ENCODE measurements at regions not wholly inside any gene's neighbourhood (a gene's known extent, or its start where the extent isn't known, plus 50 kb on each side); places are given as distances from the start of the nearest gene placed in this dataset.

GRCh38 chr12:113555226-113555625, 83.6 kb upstream of the LHX5 start:
- TF ChIP-seq CTCF (IDR thresholded peaks at IDR 0.05) (no peak), POLR2A (IDR thresholded peaks at IDR 0.05) (no peak)
